H9 (cell line): ENCODE measurements at regions not wholly inside any gene's neighbourhood (a gene's known extent, or its start where the extent isn't known, plus 50 kb on each side); places are given as distances from the start of the nearest gene placed in this dataset.

Experiments used
- DNase-seq: peaks from one replicate; pipeline ENCODE4 v3.0.0-alpha.2; 2017
- H2AFZ ChIP-seq: one replicate; pipeline ENCODE4 v1.6.1; 2013; ENCODE audit warnings: mild to moderate bottlenecking, low read length, control low read depth, moderate library complexity
- H2AK5ac ChIP-seq: 2 replicates; pipeline ENCODE4 v1.6.1; 2013; ENCODE audit warnings: low read length, control low read depth, mixed read lengths; ENCODE audit not compliant: insufficient read length
- H2BK120ac ChIP-seq: one replicate; pipeline ENCODE4 v1.6.1; 2013; ENCODE audit warnings: low read depth, mild to moderate bottlenecking, low read length, control low read depth, inconsistent platforms; ENCODE audit not compliant: poor library complexity, severe bottlenecking
- H2BK12ac ChIP-seq: 2 replicates; pipeline ENCODE4 v1.6.1; 2013; ENCODE audit warnings: low read length, control low read depth, mixed read lengths, low read depth; ENCODE audit not compliant: insufficient read length
- H2BK15ac ChIP-seq: 2 replicates; pipeline ENCODE4 v1.6.1; 2013; ENCODE audit warnings: low read depth, low read length, control low read depth
- H2BK20ac ChIP-seq: one replicate; pipeline ENCODE4 v1.6.1; 2013; ENCODE audit warnings: low read depth, mild to moderate bottlenecking, low read length, control low read depth, inconsistent platforms; ENCODE audit not compliant: poor library complexity, severe bottlenecking
- H2BK5ac ChIP-seq: 2 replicates; pipeline ENCODE4 v1.6.1; 2013; ENCODE audit warnings: low read length, control low read depth, mixed read lengths; ENCODE audit not compliant: insufficient read length
- H3K14ac ChIP-seq: 2 replicates; pipeline ENCODE4 v1.6.1; 2013; ENCODE audit warnings: low read length, control low read depth; ENCODE audit not compliant: insufficient read depth
- H3K18ac ChIP-seq: 2 replicates; pipeline ENCODE4 v1.6.1; 2013; ENCODE audit warnings: low read depth, mild to moderate bottlenecking, mixed read lengths, low read length, control low read depth; ENCODE audit not compliant: insufficient read length
- H3K23ac ChIP-seq: 2 replicates; pipeline ENCODE4 v1.6.1; 2013; ENCODE audit warnings: low read length, control low read depth, mixed read lengths, low read depth; ENCODE audit not compliant: insufficient read length
- H3K23me2 ChIP-seq: 2 replicates; pipeline ENCODE4 v1.6.1; 2013; ENCODE audit warnings: low read depth, mild to moderate bottlenecking, mixed read lengths, low read length, control low read depth; ENCODE audit not compliant: insufficient read length, poor library complexity, severe bottlenecking
- H3K27ac ChIP-seq: 2 replicates; pipeline ENCODE4 v1.5.1; 2013; ENCODE audit warnings: low read length, control low read depth, mixed read lengths, low read depth; ENCODE audit not compliant: insufficient read length
- H3K27me3 ChIP-seq: 2 replicates; pipeline ENCODE4 v1.6.1; 2013; ENCODE audit warnings: low read length, control low read depth, inconsistent platforms; ENCODE audit not compliant: insufficient read depth
- H3K4ac ChIP-seq: 2 replicates; pipeline ENCODE4 v1.6.1; 2013; ENCODE audit warnings: low read depth, mild to moderate bottlenecking, control low read depth, inconsistent platforms, low read length, moderate library complexity
- H3K4me1 ChIP-seq: 2 replicates; pipeline ENCODE4 v1.6.1; 2013; ENCODE audit warnings: low read length, control low read depth, inconsistent platforms; ENCODE audit not compliant: insufficient read depth
- H3K4me2 ChIP-seq: 2 replicates; pipeline ENCODE4 v1.6.1; 2013; ENCODE audit warnings: low read length, control low read depth, mixed read lengths; ENCODE audit not compliant: insufficient read length, insufficient read depth
- H3K56ac ChIP-seq: 2 replicates; pipeline ENCODE4 v1.6.1; 2013; ENCODE audit warnings: low read depth, mild to moderate bottlenecking, mixed read lengths, low read length, control low read depth; ENCODE audit not compliant: insufficient read length
- H3K79me1 ChIP-seq: 2 replicates; pipeline ENCODE4 v1.6.1; 2013; ENCODE audit warnings: low read depth, mild to moderate bottlenecking, moderate library complexity, low read length, control low read depth, inconsistent platforms; ENCODE audit not compliant: insufficient read depth, poor library complexity, severe bottlenecking
- H3K79me2 ChIP-seq: 2 replicates; pipeline ENCODE4 v1.6.1; 2013; ENCODE audit warnings: low read length, control low read depth, inconsistent platforms; ENCODE audit not compliant: insufficient read depth
- H3K9ac ChIP-seq: 2 replicates; pipeline ENCODE4 v1.6.1; 2013; ENCODE audit warnings: low read length, control low read depth, mixed read lengths; ENCODE audit not compliant: insufficient read length; ENCODE audit errors: extremely low read depth
- H3K9me3 ChIP-seq: one replicate; pipeline ENCODE4 v1.6.1; 2013; ENCODE audit warnings: low read depth, low read length, inconsistent platforms; ENCODE audit not compliant: control insufficient read depth
- H3T11ph ChIP-seq: one replicate; pipeline ENCODE4 v1.6.1; 2013; ENCODE audit warnings: mild to moderate bottlenecking, low read length, control low read depth, inconsistent platforms
- H4K20me1 ChIP-seq: one replicate; pipeline ENCODE4 v1.6.1; 2013; ENCODE audit not compliant: control insufficient read depth, insufficient read length, insufficient read depth
- H4K5ac ChIP-seq: 2 replicates; pipeline ENCODE4 v1.6.1; 2013; ENCODE audit warnings: low read depth, mild to moderate bottlenecking, mixed read lengths, low read length, control low read depth; ENCODE audit not compliant: insufficient read length
- H4K8ac ChIP-seq: replicated peaks from 2 replicates; pipeline ENCODE4 v1.6.1; 2013; ENCODE audit warnings: low read length, control low read depth, mixed read lengths, low read depth; ENCODE audit not compliant: insufficient read length
- H4K91ac ChIP-seq: 2 replicates; pipeline ENCODE4 v1.6.1; 2013; ENCODE audit warnings: low read depth, mild to moderate bottlenecking, moderate library complexity, mixed read lengths, low read length, control low read depth; ENCODE audit not compliant: insufficient read length
- H3K27ac Mint-ChIP-seq, 3 experiments: 2 replicates in 2 of 3; 3 replicates in 1 of 3; pipeline ENCODE4 v1.8.0; 2020 to 2021; ENCODE audit warnings: mixed read lengths in 3 of 3, mild to moderate bottlenecking in 1 of 3, moderate library complexity in 1 of 3
- H3K27me3 Mint-ChIP-seq: 2 replicates; pipeline ENCODE4 v1.8.0; 2021; ENCODE audit warnings: low read depth, mild to moderate bottlenecking, moderate library complexity, mixed read lengths
- H3K36me3 Mint-ChIP-seq, 3 experiments: 2 replicates in 2 of 3; 3 replicates in 1 of 3; pipeline ENCODE4 v1.8.0; 2020 to 2021; ENCODE audit warnings: low read depth in 3 of 3, mixed read lengths in 3 of 3; ENCODE audit not compliant: insufficient read depth in 1 of 3
- H3K4me1 Mint-ChIP-seq, 2 experiments: 2 replicates each; pipeline ENCODE4 v1.8.0; 2020; ENCODE audit warnings: mixed read lengths in 2 of 2
- H3K4me3 Mint-ChIP-seq, 2 experiments: 2 replicates in 1 of 2; 3 replicates in 1 of 2; pipeline ENCODE4 v1.8.0; 2020 to 2021; ENCODE audit warnings: mild to moderate bottlenecking in 2 of 2, mixed read lengths in 2 of 2, moderate library complexity in 1 of 2
- H3K9me3 Mint-ChIP-seq, 2 experiments: 2 replicates in 1 of 2; 3 replicates in 1 of 2; pipeline ENCODE4 v1.8.0; 2020; ENCODE audit warnings: mild to moderate bottlenecking in 2 of 2, mixed read lengths in 2 of 2, moderate library complexity in 1 of 2
- CTCF ChIP-seq: fragments of 200-600 bp; sonication (generic); conservative IDR thresholded peaks from 3 replicates; pipeline ENCODE4 v1.8.0; 2021; ENCODE audit warnings: antibody characterized with exemption, mild to moderate bottlenecking
- WGBS: extraction: QIAGEN DNeasy Blood & Tissue Kit; methylation state at CpG from one replicate; pipeline ENCODE4 v1.1.7; 2013; ENCODE audit warnings: missing lambda C conversion rate, low lambda C conversion rate, mixed read lengths; ENCODE audit not compliant: insufficient read length; ENCODE audit errors: extremely low coverage; 5-methylcytosine and 5-hydroxymethylcytosine counted together

- Histone ChIP-seq H3T11ph (no peak overlapping the region), H3K56ac (no peak overlapping the region), H4K5ac (no peak overlapping the region), H2BK5ac (no peak overlapping the region), H3K4me1 (no peaks in the 10 kb centered on the region), H3K4me2 (no peak overlapping the region), H3K79me1 (no peaks in the 10 kb centered on the region), H2BK12ac (no peak overlapping the region), H4K20me1 (no peaks in the 10 kb centered on the region), H3K27me3 (no peaks in the 10 kb centered on the region), H3K14ac (no peak overlapping the region), H2AK5ac (no peak overlapping the region), H2BK20ac (no peak overlapping the region), H3K23me2 (no peaks in the 10 kb centered on the region), H4K91ac (no peak overlapping the region), H3K23ac (no peak overlapping the region), H3K79me2 (no peaks in the 10 kb centered on the region), H3K27ac (no peak overlapping the region), H3K18ac (no peak overlapping the region), H3K4ac (no peak overlapping the region), H4K8ac (no peak overlapping the region), H2BK15ac (no peak overlapping the region), H2BK120ac (no peak overlapping the region), H3K9ac (no peak overlapping the region), H3K9me3 (no peaks in the 10 kb centered on the region), H2AFZ (no peak overlapping the region)
- Mint-ChIP-seq H3K27ac (no peak overlapping the region), H3K27me3 (no peaks in the 10 kb centered on the region), H3K4me3 (no peak overlapping the region), H3K9me3 (peaks cover 3 to 6% of the 10 kb centered on the region in 2 experiments; a peak in 2 of 5 replicates), H3K36me3 (no peaks in the 10 kb centered on the region; a peak in 1 of 7 replicates), H3K4me1 (no peaks in the 10 kb centered on the region)
- DNase-seq: no peak
- no CpG with 5 or more reads among the region's 2 CpGs for WGBS
- peak; percentile 12; the same call in 1 of the 3 replicates for TF ChIP-seq CTCF
Measured at GRCh38 chr2:125364192-125364983, 1291.6 kb upstream of the GYPC start.
